Adrenal gland (tissue), 9 donors: ENCODE measurements at regions not wholly inside any gene's neighbourhood (a gene's known extent, or its start where the extent isn't known, plus 50 kb on each side); places are given as distances from the start of the nearest gene placed in this dataset.
"Not testable (repeated sequence)": the region's sequence is repeated elsewhere in the genome, so short reads cannot be mapped to it uniquely, and the experiment has no call there.

Experiments used
- DNase-seq, 7 donors: peaks; one replicate each; pipeline ENCODE4 v3.0.0-alpha.2; 2019 to 2020
- H3K27ac ChIP-seq, 5 donors: fragments of 200-600 bp; sonication (generic) in 4 of 5; 1 replicate in 3 of 5; 2 replicates in 2 of 5; pipeline versions ENCODE4 v1.5.1 to v1.8.0; 2016 to 2020; ENCODE audit warnings: mild to moderate bottlenecking in 1 of 5
- H3K27me3 ChIP-seq: fragments of 200-600 bp; 2 replicates; pipeline ENCODE4 v1.8.0; 2021
- H3K36me3 ChIP-seq, 2 donors: fragments of 200-600 bp; replicated peaks in 1 of 2; 1 replicate in 1 of 2; 2 replicates in 1 of 2; pipeline versions ENCODE4 v1.5.1 to v1.8.0; 2018 to 2022
- H3K4me1 ChIP-seq, 2 donors: fragments of 200-600 bp; replicated peaks in 1 of 2; 1 replicate in 1 of 2; 2 replicates in 1 of 2; pipeline versions ENCODE4 v1.5.1 to v1.8.0; 2018 to 2021
- H3K4me3 ChIP-seq, 4 donors: fragments of 200-600 bp; sonication (generic) in 3 of 4; one replicate each; pipeline ENCODE4 v1.5.1; 2016 to 2018
- H3K9me3 ChIP-seq, 3 donors: fragments of 200-600 bp; sonication (generic) in 1 of 3; replicated peaks in 1 of 3; 1 replicate in 2 of 3; 2 replicates in 1 of 3; pipeline versions ENCODE4 v1.5.1 to v1.8.0; 2016 to 2021
- POLR2A ChIP-seq, 2 donors: fragments of 450-650 bp; IDR thresholded peaks; one replicate each; pipeline ENCODE4 v1.6.1; 2017; ENCODE audit warnings: antibody characterized with exemption in 2 of 2, mild to moderate bottlenecking in 2 of 2, moderate library complexity in 1 of 2
- WGBS, 4 donors: extraction: QIAGEN DNeasy Blood & Tissue Kit in 2 of 4; methylation state at CpG; one replicate each; pipeline versions ENCODE4 v1.1.5 to v1.1.7; 2013 to 2017; 5-methylcytosine and 5-hydroxymethylcytosine counted together
- intact Hi-C, 2 donors: fragments of 100-400 bp; cut with DNase I; formaldehyde crosslinking; loops; one replicate each; pipeline versions ENCODE4 v1.14.1 to v1.15.0; 2022 to 2023
- TF ChIP-seq, protein P1 (sequence below), 6 experiments: fragments of 450-650 bp in 4 of 6; fragments of 200-600 bp in 2 of 6; sonication (generic) in 1 of 6; IDR thresholded peaks; 1 replicate in 5 of 6; 2 replicates in 1 of 6; pipeline versions ENCODE4 v1.5.1 to v1.8.0; 2016 to 2021; ENCODE audit warnings: antibody characterized with exemption in 6 of 6, mild to moderate bottlenecking in 2 of 6, moderate library complexity in 1 of 6
- donor health status: healthy with polysubstance abuse.
- donor health status: Bipolar disorder and iron deficiency.
- donor health status: DM: yes; HTN: yes; CAD: no.
- donor health status: DM: no; HTN: no; CAD: no.
- donor health status: DM: no; HTN: no; CAD: no.

- H3K4me3 ChIP-seq = no peak overlapping the region
- no peak for DNase-seq
- H3K27ac ChIP-seq = no peak overlapping the region
- 52 to 69% (median 63%) methylated on average over 5 of the region's 5 CpGs for WGBS, 4 donors
- no peaks in the 10 kb centered on the region for H3K36me3 ChIP-seq
- intact Hi-C loops = no loop called here
- H3K9me3 ChIP-seq = no peaks in the 10 kb centered on the region
- TF ChIP-seq, protein P1, sequence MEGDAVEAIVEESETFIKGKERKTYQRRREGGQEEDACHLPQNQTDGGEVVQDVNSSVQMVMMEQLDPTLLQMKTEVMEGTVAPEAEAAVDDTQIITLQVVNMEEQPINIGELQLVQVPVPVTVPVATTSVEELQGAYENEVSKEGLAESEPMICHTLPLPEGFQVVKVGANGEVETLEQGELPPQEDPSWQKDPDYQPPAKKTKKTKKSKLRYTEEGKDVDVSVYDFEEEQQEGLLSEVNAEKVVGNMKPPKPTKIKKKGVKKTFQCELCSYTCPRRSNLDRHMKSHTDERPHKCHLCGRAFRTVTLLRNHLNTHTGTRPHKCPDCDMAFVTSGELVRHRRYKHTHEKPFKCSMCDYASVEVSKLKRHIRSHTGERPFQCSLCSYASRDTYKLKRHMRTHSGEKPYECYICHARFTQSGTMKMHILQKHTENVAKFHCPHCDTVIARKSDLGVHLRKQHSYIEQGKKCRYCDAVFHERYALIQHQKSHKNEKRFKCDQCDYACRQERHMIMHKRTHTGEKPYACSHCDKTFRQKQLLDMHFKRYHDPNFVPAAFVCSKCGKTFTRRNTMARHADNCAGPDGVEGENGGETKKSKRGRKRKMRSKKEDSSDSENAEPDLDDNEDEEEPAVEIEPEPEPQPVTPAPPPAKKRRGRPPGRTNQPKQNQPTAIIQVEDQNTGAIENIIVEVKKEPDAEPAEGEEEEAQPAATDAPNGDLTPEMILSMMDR (IDR thresholded peaks at IDR 0.05) = no peak
- no peak for TF ChIP-seq POLR2A (IDR thresholded peaks at IDR 0.05)
- H3K4me1 ChIP-seq = no peaks in the 10 kb centered on the region
- H3K27me3 ChIP-seq = no peaks in the 10 kb centered on the region
Observed at GRCh38 chr20:48521121-48521520, 306.7 kb downstream of the PREX1 start.

- not testable (repeated sequence) for H3K36me3 ChIP-seq, H3K4me3 ChIP-seq, H3K27me3 ChIP-seq, H3K4me1 ChIP-seq, H3K27ac ChIP-seq, H3K9me3 ChIP-seq
- WGBS, 4 donors = 55 to 66% (median 62%) methylated on average over 11 of the region's 11 CpGs
- intact Hi-C loops = loop anchor here in 1 of 2 donors (10.0 kb wide), 1 partner anchor 621 kb away; no protein-coding TSS in a partner anchor
- DNase-seq = peak in 2 of 7 donors; percentile 1 to 18
Observed at GRCh38 chr20:48516196-48516595, 311.6 kb downstream of the PREX1 start.

GRCh38 chr20:48514577-48514976 lies 313.2 kb downstream of the PREX1 start:
- intact Hi-C loops = loop anchor here in 1 of 2 donors (10.0 kb wide), 1 partner anchor 620 kb away; no protein-coding TSS in a partner anchor
- not testable (repeated sequence) for H3K9me3 ChIP-seq, H3K27me3 ChIP-seq, H3K27ac ChIP-seq, DNase-seq, H3K4me3 ChIP-seq, H3K4me1 ChIP-seq, H3K36me3 ChIP-seq
- 70 to 83% (median 74%) methylated on average over 7 to 10 of the region's 12 CpGs for WGBS, 4 donors

- H3K9me3 ChIP-seq, H3K36me3 ChIP-seq, H3K27ac ChIP-seq, H3K4me1 ChIP-seq, H3K4me3 ChIP-seq, DNase-seq, H3K27me3 ChIP-seq: not testable (repeated sequence)
- intact Hi-C loops = loop anchor here in 1 of 2 donors (10.0 kb wide), 1 partner anchor 618 kb away; no protein-coding TSS in a partner anchor
- 75 to 88% (median 79%) methylated on average over 12 to 16 of the region's 16 CpGs for WGBS, 4 donors
Observed at GRCh38 chr20:48512539-48512938, 315.3 kb downstream of the PREX1 start.

- H3K27me3 ChIP-seq, intact Hi-C loops, H3K9me3 ChIP-seq, H3K27ac ChIP-seq, DNase-seq, H3K4me3 ChIP-seq, H3K36me3 ChIP-seq, H3K4me1 ChIP-seq: not testable (repeated sequence)
- WGBS, 4 donors = 73 to 78% (median 76%) methylated on average over 8 to 12 of the region's 12 CpGs
Observed at GRCh38 chr20:48505066-48505465, 322.7 kb downstream of the PREX1 start.

GRCh38 chr20:48503166-48503815 lies 324.5 kb downstream of the PREX1 start:
- TF ChIP-seq, protein P1 (IDR thresholded peaks at IDR 0.05) = no peak
- TF ChIP-seq POLR2A (IDR thresholded peaks at IDR 0.05) = no peak
- Histone ChIP-seq H3K4me3 (no peak overlapping the region), H3K4me1 (no peaks in the 10 kb centered on the region), H3K27me3 (no peaks in the 10 kb centered on the region), H3K9me3 (no peaks in the 10 kb centered on the region), H3K36me3 (no peaks in the 10 kb centered on the region), H3K27ac (no peak overlapping the region)
- 54 to 66% (median 60%) methylated on average over 14 of the region's 14 CpGs for WGBS, 4 donors
- intact Hi-C loops = no loop called here
- no peak for DNase-seq
